K562 (cell line): ENCODE measurements at regions not wholly inside any gene's neighbourhood (a gene's known extent, or its start where the extent isn't known, plus 50 kb on each side); places are given as distances from the start of the nearest gene placed in this dataset.
"Not testable (repeated sequence)": the region's sequence is repeated elsewhere in the genome, so short reads cannot be mapped to it uniquely, and the experiment has no call there.

ENCODE experiments used
- ATAC-seq: fragments of 200-7000 bp; cut with Tn5 transposase; 3 replicates; pipeline ENCODE4 v1.9.1; 2020; ENCODE audit warnings: moderate library complexity
- BruUV-seq: library from RNA; stranded (reverse); fragments of 400-500 nt; replicated peaks from 2 replicates; lab custom pipeline; 2021; lab: Mats Ljungman, UMichigan
- CTCF ChIA-PET: fragments of 300-600 bp; formaldehyde crosslinking; extraction: SDS; loops from one replicate; lab custom pipeline; 2021; ENCODE audit warnings: low intra/inter-chr PET ratio; lab: Yijun Ruan, JAX
- POLR2A ChIA-PET: fragments of 300-600, 350-650 bp; sonication (Branson Sonifier 250); formaldehyde crosslinking; extraction: SDS; loops from one replicate; lab custom pipeline; 2021; ENCODE audit warnings: antibody characterized with exemption, inconsistent platforms; lab: Yijun Ruan, JAX
- DNase-seq, 4 experiments: peaks; one replicate each; pipeline versions ENCODE4 v3.0.0 to v3.0.0-alpha.2; 2011 to 2018; ENCODE audit warnings: low spot score in 3 of 4, mixed read lengths in 3 of 4; ENCODE audit errors: extremely low read depth in 1 of 4
- FAIRE-seq: peaks from 2 replicates; lab custom pipeline; 2011; peaks lifted over from hg19 to GRCh38; lab: Jason Lieb, UNC
- H2AFZ ChIP-seq: 2 replicates; pipeline ENCODE4 v1.6.0; 2011; ENCODE audit warnings: low read depth, low read length, control low read depth, inconsistent platforms
- H3K27ac ChIP-seq: fragments of 200-600 bp; 3 replicates; pipeline ENCODE4 v1.8.0; 2011; ENCODE audit warnings: low read depth, mild to moderate bottlenecking, control low read depth, inconsistent platforms, low read length, moderate library complexity, mixed read lengths; ENCODE audit errors: extremely low read depth
- H3K27me3 ChIP-seq, 2 experiments: fragments of 300-600 bp in 1 of 2; 2 replicates in 1 of 2; 3 replicates in 1 of 2; pipeline versions ENCODE4 v1.6.0 to v1.8.0; 2011; ENCODE audit warnings: inconsistent platforms in 2 of 2, low read length in 2 of 2, mild to moderate bottlenecking in 1 of 2, mixed read lengths in 1 of 2, moderate library complexity in 1 of 2; ENCODE audit not compliant: control insufficient read depth in 2 of 2, insufficient read depth in 2 of 2
- H3K36me3 ChIP-seq: fragments of 300-600 bp; 3 replicates; pipeline ENCODE4 v1.8.0; 2011; ENCODE audit warnings: mild to moderate bottlenecking, low read length, inconsistent platforms; ENCODE audit not compliant: control insufficient read depth, insufficient read depth
- H3K4me1 ChIP-seq, 2 experiments: fragments of 200-600 bp in 1 of 2; replicated peaks in 1 of 2; 2 replicates in 1 of 2; 3 replicates in 1 of 2; pipeline versions ENCODE4 v1.5.1 to v1.8.0; 2011; ENCODE audit warnings: inconsistent platforms in 2 of 2, low read length in 2 of 2, mild to moderate bottlenecking in 1 of 2, mixed read lengths in 1 of 2, moderate library complexity in 1 of 2; ENCODE audit not compliant: control insufficient read depth in 2 of 2, insufficient read depth in 2 of 2
- H3K4me2 ChIP-seq: 2 replicates; pipeline ENCODE4 v1.6.1; 2011; ENCODE audit warnings: low read length, control low read depth, inconsistent platforms, mixed read lengths; ENCODE audit not compliant: insufficient read depth
- H3K4me3 ChIP-seq: fragments of 200-600 bp; sonication (generic), shearing (Covaris generic); 2 replicates; pipeline ENCODE4 v1.5.1; 2016; ENCODE audit warnings: control low read depth, inconsistent platforms
- H3K79me2 ChIP-seq: fragments of 200-600 bp; 3 replicates; pipeline ENCODE4 v1.8.0; 2011; ENCODE audit warnings: low read length, inconsistent platforms; ENCODE audit not compliant: control insufficient read depth, insufficient read depth
- H3K9ac ChIP-seq, 2 experiments: 2 replicates each; pipeline versions ENCODE4 v1.6.0 to v1.6.1; 2011; ENCODE audit warnings: low read depth in 2 of 2, low read length in 2 of 2, control low read depth in 1 of 2, inconsistent platforms in 1 of 2, mild to moderate bottlenecking in 1 of 2, mixed read lengths in 1 of 2; ENCODE audit not compliant: insufficient read depth in 1 of 2
- H3K9me1 ChIP-seq: one replicate; pipeline ENCODE4 v1.6.0; 2011; ENCODE audit warnings: inconsistent platforms, mild to moderate bottlenecking, low read length, moderate library complexity; ENCODE audit not compliant: control insufficient read depth, insufficient read depth
- H3K9me3 ChIP-seq: replicated peaks from 2 replicates; pipeline ENCODE4 v1.5.1; 2011; ENCODE audit warnings: low read depth, low read length, inconsistent platforms; ENCODE audit not compliant: control insufficient read depth, insufficient read depth
- H4K20me1 ChIP-seq: replicated peaks from 2 replicates; pipeline ENCODE4 v1.6.1; 2011; ENCODE audit warnings: low read length, inconsistent platforms, mixed read lengths; ENCODE audit not compliant: control insufficient read depth, insufficient read depth
- WGBS: fragments of 100-300 bp; shearing (Covaris generic); methylation state at CpG from one replicate; pipeline ENCODE4 v1.1.6; 2016; ENCODE audit warnings: low coverage, mixed read lengths; ENCODE audit not compliant: insufficient coverage; ENCODE audit errors: missing lambda C conversion rate; 5-methylcytosine and 5-hydroxymethylcytosine counted together
- in situ Hi-C: fragments of 300-500 bp; cut with MboI; formaldehyde crosslinking; loops from 4 replicates; pipeline ENCODE4 v1.15.0; 2018; ENCODE audit warnings: inconsistent platforms, mixed read lengths
- intact Hi-C: fragments of 100-400 bp; cut with micrococcal nuclease; formaldehyde crosslinking; loops from 2 replicates; pipeline ENCODE4 v1.14.2; 2022

DNA sequence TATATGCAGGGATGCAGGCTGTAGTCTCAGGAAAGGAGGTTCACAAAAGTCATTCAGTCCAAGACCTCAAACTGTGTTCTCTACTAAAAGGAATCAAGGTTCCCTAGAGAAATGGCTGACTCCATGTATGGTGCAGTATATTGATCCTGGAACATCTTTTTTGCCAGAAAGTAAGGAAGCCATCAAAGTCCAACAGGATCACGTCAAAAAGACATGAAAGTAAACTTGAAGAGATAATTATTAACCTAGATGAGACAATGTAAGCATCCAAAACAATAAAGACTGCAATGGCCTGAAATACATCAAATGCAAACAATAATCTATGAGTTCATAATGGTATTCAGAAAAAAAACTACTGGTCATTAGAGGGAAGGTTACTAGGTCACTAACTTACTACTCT lies 115.6 kb upstream of the FABP2 start:
- H3K79me2 ChIP-seq, FAIRE-seq, H3K4me3 ChIP-seq, H3K9ac ChIP-seq, H4K20me1 ChIP-seq, ATAC-seq, H3K4me2 ChIP-seq, H3K27ac ChIP-seq, BruUV-seq, H3K36me3 ChIP-seq, H3K27me3 ChIP-seq, intact Hi-C loops, in situ Hi-C loops, POLR2A ChIA-PET, H3K9me1 ChIP-seq, CTCF ChIA-PET, H2AFZ ChIP-seq, H3K4me1 ChIP-seq, DNase-seq, H3K9me3 ChIP-seq: not testable (repeated sequence)
- 8% methylated on average over 1 of the region's 1 CpG for WGBS

DNA sequence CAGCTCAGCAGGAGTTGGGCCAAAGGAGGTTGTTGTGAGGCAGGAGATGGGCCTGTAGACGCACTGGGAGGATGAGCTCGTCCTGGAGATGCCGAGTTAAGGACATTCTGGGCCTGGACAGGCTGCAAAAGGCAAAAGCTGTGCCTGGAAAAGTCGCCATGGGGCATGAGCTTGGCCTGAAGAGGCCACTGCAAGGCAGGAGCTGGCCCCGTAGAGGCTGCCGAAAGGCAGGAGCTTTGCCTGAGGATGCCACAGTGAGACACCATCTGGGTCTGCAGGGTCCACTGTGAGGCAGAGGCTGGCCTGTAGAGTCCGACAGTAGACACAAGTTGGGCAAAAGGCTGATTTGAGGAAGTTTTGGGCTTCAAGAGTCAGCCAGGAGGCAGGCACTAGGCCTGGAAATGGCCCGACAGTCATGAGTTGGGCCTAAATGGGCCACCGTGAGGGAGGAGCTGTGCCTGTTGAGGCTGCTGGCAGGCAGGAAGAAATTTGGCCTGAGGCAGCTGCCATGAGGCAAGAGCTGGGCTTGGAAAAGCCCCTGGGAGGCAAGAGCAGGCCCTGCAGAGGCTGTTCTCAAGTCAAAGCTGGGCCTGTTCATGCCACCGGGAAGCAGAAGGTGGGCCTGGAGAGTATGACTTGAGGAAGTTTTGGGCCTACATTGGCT lies 86.8 kb upstream of the FABP2 start:
- H3K36me3 ChIP-seq, intact Hi-C loops: not testable (repeated sequence)
- 81% methylated on average over 6 of the region's 10 CpGs for WGBS

DNA sequence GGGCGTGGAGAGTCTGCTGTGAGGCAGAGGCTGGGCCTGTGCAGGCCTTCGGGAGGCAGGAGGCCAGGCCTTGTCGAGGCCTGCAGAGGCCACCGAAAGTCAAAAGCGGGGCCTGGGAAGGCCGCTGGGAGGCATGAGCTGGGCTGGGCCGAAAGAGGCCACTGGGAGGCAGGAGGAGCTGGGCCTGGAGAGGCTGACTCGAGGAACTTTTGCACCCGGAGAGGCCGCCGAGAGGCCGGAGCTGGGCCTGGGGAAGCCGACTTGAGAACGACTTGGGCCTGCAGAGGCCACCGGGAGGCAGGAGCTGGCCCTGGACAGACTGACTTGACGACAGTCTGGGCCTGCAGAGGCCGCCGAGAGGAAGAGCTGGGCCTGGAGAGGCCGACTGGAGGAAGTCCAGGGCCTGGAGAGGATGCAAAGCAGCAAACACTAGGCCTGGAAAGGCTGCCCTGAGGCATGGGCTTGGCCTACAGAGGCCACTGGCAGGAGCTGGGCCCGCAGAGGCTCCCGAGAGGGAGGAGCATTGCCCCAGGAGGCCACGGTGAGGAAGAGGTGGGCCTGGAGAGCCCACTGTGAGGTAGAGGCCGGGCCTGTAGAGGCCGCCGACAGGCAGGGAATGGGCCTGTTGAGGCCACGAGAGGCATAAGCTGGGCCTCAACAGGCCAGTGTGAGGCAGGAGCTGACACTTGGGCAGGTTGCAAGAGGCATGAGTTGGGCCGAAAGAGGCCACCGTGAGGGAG lies 85.0 kb upstream of the FABP2 start:
- WGBS, result 83% methylated on average over 6 of the region's 28 CpGs
- DNase-seq, H3K9me3 ChIP-seq, H3K4me2 ChIP-seq, H3K27me3 ChIP-seq, H3K9ac ChIP-seq, H3K4me3 ChIP-seq, H3K79me2 ChIP-seq, H3K4me1 ChIP-seq, BruUV-seq, H3K36me3 ChIP-seq, ATAC-seq, intact Hi-C loops, H4K20me1 ChIP-seq, FAIRE-seq, CTCF ChIA-PET, H2AFZ ChIP-seq, POLR2A ChIA-PET, H3K9me1 ChIP-seq, H3K27ac ChIP-seq: not testable (repeated sequence)
- in situ Hi-C loops, result loop anchor here (25.0 kb wide), 1 partner anchor 795 kb away; no protein-coding TSS in a partner anchor

More for the DNA sequence above, 86.8 kb upstream of the FABP2 start:
- H3K9me1 ChIP-seq, H4K20me1 ChIP-seq, H3K4me2 ChIP-seq, DNase-seq, H3K4me3 ChIP-seq, CTCF ChIA-PET, H3K9me3 ChIP-seq, H3K9ac ChIP-seq, BruUV-seq, H2AFZ ChIP-seq, POLR2A ChIA-PET, H3K27ac ChIP-seq, H3K79me2 ChIP-seq, H3K27me3 ChIP-seq, ATAC-seq, FAIRE-seq, H3K4me1 ChIP-seq: not testable (repeated sequence)
- in situ Hi-C loops, result loop anchor here (25.0 kb wide), 1 partner anchor 796 kb away; no protein-coding TSS in a partner anchor
